Stimulated activated CD4-positive, alpha-beta T cell treated with anti-CD3 and anti-CD28 coated beads, Interleukin-12 subunit alpha, Interleukin-12 subunit beta, amount 100 ng/mL, for 48 hours (primary cell): ENCODE measurements at regions not wholly inside any gene's neighbourhood (a gene's known extent, or its start where the extent isn't known, plus 50 kb on each side); places are given as distances from the start of the nearest gene placed in this dataset.

Experiments used
- DNase-seq, 3 donors: peaks; one replicate each; pipeline ENCODE4 v3.0.0-alpha.2; 2020; ENCODE audit warnings: low read depth in 2 of 3, low spot score in 1 of 3

DNA sequence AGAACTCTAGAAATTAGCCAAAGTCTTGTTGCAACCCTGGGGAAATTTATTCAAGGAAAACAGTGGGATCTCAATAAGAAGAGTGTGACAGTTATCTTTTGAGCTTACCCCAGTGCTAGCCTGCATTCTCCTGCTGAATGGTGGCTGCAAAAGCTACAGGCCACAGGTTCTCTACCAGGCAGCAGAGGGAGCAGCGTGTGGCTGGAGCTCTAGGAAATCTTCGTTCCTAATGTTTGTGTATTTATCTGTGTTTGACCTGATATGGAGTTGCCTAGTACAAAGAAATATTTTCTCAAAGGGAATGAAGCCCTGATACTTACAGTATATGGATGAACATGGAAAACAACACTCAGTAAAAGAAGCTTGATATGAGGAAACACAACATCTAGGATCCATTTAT, 1100.6 kb downstream of the NLGN4Y start:
- DNase-seq: no peak

DNA sequence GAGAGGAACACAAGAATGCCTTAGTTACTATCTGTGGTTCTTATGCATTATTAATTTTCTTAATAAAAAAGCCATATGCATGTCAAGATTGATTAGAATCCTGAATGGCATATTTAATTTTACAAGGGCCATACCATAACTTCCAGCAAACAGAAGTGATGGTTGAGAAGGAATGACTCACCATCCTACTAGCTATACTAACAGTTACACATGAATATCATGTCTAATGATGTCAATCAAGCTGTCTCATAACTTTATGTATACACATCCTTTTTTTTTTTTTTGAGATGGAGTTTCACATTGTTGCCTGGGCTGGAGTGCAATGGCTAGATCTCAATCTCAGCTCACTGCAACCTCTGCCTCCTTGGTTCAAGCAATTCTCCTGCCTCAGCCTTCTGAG, 1123.9 kb downstream of the NLGN4Y start:
- DNase-seq: no peak

DNA sequence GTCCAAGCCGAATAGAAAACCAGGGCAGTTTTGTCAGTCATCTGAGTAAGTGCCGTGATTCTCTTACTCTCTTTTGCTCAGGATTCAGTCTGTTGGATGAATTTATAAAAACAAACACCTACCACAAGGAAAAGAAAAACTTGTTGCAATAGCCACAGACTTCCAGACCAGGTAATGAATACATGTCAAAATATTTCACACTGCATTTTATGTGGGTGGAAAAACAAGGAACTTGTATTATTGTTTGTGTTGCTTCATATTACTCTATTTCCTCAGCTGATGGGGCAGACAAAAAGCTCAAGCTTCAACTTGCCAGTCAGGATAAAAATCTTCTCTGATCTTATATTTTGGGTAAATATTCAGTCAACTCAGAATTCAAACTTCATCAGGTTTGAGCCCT, 1125.7 kb downstream of the NLGN4Y start:
- no peak for DNase-seq

DNA sequence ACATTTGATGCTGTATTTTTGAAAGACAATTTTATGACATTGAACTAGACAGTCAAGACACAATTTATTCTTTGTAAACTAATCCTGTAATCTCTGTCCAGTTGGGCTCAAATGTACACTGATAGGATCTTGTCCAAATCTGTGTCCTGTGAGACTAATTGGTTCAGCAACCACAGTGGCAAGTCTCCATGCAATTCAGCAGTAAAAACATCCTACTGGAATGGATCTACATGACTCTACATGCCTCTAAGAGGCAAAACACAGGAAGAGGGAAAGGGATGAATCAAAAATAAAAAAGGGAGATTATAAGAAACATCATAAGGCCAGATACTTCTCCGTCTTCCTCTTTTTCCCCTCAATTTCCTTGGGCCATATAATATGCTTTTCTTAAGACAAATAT, 1164.2 kb downstream of the NLGN4Y start:
- no peak for DNase-seq

DNA sequence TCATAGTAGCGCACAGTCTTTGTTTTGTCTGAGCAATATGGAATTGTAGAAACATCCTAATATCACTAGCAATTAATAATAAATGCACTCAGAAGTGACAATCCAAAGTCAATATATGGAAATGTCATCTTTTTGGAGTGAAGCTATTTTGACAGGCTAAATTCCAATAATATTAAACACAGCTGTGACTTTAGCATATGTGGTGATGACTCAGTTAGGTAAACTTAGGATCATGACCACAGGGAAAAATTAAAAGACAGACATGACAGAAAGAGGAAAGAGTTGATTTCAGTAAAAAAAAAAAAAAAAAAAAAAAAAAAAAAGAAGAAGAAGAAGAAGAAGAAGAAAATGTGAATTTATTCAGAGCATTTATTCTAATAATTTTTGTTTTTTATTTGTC, 1165.7 kb downstream of the NLGN4Y start:
- no peak for DNase-seq

DNA sequence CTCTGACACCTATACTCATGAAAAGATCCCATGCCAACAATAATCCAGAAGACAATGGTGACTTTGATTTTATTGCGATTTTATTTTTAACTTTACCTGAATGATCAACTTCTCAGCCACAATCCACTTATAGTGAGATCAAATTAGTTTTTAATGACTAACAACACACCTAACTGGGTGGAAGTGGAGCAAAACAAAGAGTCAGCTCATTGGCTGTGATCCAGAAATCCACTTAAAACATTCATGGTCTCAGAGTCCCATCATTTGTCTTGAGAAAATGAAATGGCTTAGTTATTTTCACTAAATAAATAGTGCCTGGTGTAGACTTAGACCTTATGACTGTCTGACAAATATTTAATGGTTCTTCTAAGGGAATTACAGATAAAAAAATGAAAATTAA, 1177.8 kb downstream of the NLGN4Y start:
- no peak for DNase-seq

DNA sequence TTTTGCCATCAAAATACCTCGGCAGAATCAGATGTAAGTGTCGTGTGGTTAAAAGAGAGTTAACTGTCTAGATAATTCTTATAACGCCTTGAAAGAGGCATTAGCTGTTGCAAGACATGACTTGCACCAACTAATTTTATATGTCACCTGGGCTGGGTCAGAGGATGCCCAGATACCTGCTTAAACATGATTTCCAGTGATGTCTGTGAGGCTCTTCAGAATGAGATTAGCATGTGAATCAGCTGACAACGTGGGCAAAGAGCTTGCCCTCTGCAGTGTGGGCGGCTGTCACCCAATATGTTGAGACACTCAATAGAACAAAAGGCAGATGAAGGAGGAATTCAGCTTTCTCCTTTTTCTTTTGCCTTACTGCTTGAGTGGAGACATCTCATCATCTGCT, 1180.6 kb downstream of the NLGN4Y start:
- no peak for DNase-seq

DNA sequence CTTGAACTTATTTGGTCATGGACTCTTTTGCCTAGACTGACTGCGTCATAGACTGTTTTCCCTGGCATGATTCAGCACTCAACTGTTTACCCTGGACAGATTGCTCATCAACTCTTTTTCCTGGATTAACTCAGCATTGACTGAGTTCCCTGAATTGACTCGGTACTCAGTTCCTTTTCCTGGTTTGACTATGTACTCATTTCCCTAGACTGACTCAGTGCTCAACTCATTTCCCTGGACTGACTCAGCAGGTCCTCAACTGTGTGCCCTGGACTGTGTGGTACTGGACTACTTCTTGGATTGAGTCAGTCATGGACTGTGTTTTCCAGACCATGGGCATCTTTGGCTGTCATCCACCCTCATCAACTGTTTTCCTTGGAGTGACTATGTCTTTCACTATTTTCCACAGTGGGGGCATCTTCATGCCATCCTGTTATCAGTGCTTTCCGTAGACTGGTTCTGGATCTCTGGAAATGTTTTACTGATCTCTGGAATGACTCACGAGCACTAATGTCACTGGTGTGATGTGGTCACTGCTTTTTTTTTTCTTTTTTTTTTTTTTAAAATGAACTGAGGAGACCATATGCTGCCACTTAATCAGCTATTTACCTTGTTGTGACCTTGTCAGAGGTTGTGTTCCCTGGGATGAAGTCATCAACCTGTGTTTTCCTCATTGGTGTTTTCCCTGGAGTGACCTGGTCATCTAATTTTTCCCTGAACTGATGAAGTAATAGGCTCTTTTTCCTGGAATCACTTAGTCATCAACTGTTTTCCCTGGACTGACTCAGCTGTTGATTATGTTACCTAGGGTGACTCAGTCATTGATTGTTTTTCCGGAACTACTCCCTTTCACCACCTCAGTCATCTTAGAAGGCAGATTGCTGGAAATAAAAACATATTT, 1225.5 kb downstream of the NLGN4Y start:
- no peak for DNase-seq

DNA sequence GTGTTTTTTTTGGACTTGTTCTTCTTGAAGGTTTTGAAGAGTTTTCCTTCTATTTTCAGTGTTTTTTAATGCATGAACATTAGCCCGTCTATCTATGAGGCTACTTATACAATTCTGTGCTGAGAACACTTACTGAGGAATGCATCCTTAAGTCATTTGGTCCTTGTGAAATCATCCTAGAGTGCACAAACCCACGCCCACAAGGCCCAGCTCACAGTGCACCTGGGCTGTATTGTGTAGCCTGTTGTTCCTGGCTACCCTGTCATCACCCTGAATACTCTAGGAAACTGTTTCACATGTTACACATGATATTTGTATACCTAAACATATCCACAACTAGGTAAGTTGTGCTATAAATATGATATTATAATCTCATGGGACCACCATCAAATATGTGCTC, 1226.7 kb downstream of the NLGN4Y start:
- no peak for DNase-seq

DNA sequence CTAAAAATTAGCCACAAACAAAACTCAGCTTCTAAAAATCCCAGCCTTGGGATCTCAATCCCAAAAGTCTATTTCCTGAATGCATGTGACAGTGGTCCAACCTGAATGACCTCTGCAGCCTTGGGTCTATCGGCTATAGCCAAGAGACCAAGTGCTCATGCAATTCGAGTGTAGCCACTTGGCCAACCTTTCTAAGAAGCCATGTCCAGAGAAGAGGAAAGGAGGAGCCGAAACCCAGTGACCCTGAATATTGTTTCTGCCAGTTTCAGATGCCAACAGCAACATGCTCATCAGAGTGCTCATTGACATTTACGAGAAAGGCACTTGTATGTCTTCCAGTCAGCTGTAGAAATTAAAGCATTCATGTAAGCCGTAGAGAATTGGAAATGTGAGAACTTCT, 1231.9 kb downstream of the NLGN4Y start:
- no peak for DNase-seq

DNA sequence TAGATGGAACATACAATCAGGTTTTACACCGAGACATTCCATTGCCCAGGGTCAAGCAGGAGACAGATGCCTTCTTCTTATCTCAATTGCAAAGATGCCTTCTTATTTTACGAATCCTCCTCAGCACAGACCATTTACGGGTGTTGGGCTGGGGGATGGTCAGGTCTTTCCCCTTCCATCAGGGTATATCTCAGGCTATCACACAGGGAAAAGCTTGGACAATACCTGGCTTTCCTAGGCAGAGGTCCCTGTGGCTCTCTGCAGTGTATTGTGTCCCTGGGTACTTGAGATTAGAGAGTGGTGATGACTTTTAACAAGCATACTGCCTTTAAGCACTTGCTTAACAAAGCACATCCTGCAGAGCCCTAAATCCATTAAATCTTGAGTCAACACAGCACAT, 1249.2 kb downstream of the NLGN4Y start:
- DNase-seq: no peak

DNA sequence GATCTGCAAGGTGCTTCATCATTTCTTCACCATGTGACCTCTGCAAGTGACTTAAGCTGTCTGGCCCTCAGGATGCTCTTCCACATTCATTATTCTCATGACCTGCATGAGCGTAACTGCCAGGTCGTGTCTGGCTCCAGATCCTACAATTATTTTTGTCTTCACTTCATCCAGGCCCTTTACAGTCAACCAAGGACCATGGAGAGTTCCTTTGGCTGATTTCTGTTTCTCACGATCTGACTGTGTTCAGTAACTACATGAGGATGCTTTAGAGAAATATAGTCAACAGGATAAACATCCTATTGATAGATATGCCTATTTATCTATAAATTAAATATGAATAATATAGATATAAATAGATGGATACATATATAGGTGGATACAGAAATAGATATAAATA, 1251.6 kb downstream of the NLGN4Y start:
- DNase-seq: no peak

DNA sequence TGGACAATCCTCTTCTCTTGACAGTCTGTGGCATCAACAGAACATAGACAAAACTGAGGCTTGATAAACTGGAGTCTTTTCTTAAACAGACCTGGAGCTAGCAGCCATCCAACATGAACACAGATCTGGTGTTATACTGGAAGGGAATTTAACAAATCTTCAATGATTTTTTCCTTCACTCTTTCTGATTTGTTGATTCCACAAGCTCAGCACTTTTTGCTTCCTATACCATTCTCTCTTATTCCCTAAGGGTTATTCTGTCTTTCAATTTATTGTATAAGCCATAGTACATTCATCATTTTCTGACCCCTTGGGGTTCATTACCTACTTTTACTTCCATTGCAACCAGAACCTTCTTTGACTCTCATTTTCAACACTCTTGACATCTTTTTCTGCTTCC, 1255.6 kb downstream of the NLGN4Y start:
- DNase-seq: no peak

DNA sequence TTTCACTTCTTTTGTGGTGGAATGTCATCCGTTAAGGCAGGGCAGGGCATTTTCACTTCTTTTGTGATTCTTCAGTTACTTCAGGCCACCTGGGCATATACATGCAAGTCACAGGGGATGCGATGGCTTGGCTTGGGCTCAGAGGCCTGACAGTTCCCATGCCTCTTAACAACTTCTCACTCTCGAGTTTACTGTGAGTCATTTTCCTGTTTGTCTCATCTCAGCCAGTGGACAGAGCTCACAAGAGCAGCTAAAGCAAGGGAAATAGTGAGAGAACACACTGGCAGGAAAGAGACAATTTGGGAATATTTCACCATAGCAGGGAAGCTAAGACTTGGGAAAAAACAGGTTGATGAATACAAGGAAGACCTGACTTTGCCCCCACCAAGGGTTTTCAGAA, 1275.7 kb downstream of the NLGN4Y start:
- DNase-seq: no peak

DNA sequence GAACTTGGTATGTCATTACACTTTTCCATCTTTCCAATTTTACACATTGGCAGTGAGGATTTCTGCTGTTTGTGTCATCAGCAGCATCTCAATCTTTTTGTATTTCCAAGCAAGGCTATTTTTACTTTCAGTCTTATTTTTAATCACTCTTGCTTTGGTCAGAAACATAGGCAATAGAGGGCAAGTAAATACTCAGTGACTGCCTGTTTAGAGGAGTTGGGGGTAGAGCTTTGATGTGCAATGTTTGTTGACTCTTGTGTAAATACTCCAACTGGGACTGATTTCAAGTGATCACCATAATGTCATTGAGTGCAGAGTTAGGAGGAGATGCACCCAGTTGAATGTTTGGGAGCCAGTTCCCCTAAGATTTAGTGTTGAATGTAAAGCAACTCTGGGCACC, 1281.7 kb downstream of the NLGN4Y start:
- no peak for DNase-seq

DNA sequence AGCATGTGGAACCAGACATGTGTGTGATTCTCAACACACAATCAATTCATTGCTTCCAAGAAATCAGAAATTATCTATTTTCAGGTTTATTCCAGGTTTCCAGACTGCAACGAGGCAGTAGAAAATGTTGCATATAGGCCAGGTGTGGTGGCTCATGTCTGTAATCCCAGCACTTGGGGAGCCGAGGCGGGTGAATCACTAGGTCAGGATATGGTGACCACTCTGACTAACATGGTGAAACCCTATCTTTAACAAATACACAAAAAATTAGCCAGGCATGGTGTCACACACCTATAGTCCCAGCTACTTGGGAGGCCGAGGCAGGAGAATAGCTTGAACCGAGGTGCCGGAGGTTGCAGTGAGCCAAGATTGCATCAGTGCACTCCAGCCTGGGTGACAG, 1289.9 kb downstream of the NLGN4Y start:
- no peak for DNase-seq
